ENCODE measurements at regions not wholly inside any gene's neighbourhood (a gene's known extent, or its start where the extent isn't known, plus 50 kb on each side); places are given as distances from the start of the nearest gene placed in this dataset.

- TF ChIP-seq EZH2 (IDR thresholded peaks at IDR 0.05; ENCODE audit: insufficient read depth, poor library complexity, severe bottlenecking), result no peak
- no peak for TF ChIP-seq EZH2phosphoT487 (IDR thresholded peaks at IDR 0.05; ENCODE audit: insufficient read depth, low read depth)
Measured at GRCh38 chr13:50594276-50595051, 249.0 kb downstream of the DLEU7 start.

All from GM23248 (cell line).